GM19397 (cell line): ENCODE measurements at regions not wholly inside any gene's neighbourhood (a gene's known extent, or its start where the extent isn't known, plus 50 kb on each side); places are given as distances from the start of the nearest gene placed in this dataset.
"Not testable (repeated sequence)": the region's sequence is repeated elsewhere in the genome, so short reads cannot be mapped to it uniquely, and the experiment has no call there.

Source experiments
- ATAC-seq: cut with Tn5 transposase; IDR thresholded peaks from one replicate; pipeline ENCODE4 v1.9.1; 2021; ENCODE audit warnings: mild to moderate bottlenecking, moderate library complexity; ENCODE audit not compliant: unreplicated experiment

DNA sequence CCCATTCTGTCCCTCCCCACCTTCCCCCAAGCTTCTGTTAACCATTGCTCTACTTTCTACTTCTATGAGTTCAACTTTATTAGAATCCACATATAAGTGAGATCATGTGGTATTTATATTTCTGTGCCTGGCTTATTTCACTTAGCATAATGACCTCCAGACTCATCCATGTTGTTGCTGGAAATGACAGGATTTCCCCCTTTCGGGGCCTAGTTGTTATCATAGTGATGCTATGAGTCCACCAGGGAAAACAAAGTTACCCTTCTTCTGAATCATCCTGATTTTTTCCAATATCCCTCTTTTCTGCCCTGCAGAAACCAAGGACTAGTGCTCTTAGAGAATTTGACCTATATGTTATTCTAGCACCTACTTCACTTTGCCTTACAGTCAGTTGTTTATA lies 53.2 kb upstream of the TERB2 start:
- not testable (repeated sequence) for ATAC-seq

DNA sequence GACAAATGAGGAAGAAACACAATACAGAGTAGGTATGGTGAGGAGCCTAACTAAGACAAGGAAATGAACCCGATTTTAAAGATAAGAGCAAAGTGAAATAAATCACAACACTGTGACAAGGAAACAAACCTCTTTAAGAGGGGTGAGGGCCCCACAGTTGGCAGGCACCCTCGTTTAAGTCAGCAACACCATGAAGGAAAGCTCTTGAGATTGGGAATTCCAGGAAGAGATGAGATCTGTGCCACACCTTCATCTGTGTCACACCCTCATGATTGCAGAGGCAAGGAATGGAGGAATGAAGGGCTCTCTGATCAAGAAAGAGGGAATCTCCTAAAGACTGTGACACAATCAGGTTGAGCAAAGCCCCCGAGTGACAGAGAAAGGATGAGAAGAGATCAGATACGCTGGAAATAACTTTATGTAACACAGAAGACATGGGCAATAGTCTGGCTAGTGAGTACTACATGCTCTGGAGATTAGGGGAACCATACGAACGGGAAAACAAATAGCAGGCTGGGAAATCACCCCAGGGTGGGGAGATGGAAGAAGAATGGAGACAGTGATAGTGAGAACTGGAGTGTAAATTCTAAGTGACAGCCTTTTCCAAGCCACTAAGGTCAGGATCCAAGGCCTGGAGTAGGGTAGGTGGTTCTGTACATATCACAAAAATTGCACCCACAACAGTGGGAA lies 51.7 kb upstream of the TERB2 start:
- ATAC-seq, result not testable (repeated sequence)
